ENCODE measurements at regions not wholly inside any gene's neighbourhood (a gene's known extent, or its start where the extent isn't known, plus 50 kb on each side); places are given as distances from the start of the nearest gene placed in this dataset.
"Not testable (repeated sequence)": the region's sequence is repeated elsewhere in the genome, so short reads cannot be mapped to it uniquely, and the experiment has no call there.

- DNase-seq (ENCODE audit: low read depth in 2 of 2) = no peak
These were observed 135.7 kb upstream of the HS3ST2 start for GRCh38 chr16:22678311-22678710.

DNA sequence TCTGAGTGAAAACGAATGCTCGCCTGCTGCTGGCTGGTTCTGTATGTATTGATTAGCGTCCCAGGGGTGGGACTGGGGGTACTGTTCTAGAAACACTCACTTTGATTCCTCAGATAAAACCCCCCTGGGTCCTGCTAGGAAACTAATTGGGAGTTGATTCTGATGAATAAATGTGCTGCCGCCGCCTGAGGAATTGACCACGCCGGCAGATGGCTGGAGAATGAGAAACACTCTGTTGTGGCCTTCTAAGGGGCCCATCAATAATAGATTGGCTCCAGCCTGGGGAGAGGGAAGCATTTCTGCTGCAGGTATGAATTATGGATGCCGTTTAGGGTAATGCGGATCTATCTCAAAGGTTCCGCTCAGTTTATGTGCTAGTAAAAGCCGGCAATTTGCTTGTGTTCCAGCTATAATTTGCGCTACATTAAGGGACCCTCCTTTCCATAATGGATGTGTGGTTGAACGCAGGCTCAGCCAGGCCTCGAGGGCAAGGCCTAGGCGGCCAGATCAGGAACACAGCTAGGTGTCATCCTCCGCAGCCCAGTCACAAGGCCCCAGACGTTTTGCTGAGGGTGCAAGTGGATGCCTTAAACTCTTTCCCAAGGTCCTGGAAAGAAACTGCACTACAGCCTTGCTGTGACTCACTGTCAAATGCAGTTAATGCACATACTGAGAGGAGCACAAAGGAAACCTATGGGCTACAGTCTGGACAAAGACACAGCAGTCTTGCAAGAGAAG lies 132.2 kb upstream of the HS3ST2 start:
- no peak for DNase-seq (ENCODE audit: low read depth in 2 of 2)

GRCh38 chr16:22683258-22683657 lies 130.7 kb upstream of the HS3ST2 start:
- no peak for DNase-seq (ENCODE audit: low read depth in 2 of 2)

DNA sequence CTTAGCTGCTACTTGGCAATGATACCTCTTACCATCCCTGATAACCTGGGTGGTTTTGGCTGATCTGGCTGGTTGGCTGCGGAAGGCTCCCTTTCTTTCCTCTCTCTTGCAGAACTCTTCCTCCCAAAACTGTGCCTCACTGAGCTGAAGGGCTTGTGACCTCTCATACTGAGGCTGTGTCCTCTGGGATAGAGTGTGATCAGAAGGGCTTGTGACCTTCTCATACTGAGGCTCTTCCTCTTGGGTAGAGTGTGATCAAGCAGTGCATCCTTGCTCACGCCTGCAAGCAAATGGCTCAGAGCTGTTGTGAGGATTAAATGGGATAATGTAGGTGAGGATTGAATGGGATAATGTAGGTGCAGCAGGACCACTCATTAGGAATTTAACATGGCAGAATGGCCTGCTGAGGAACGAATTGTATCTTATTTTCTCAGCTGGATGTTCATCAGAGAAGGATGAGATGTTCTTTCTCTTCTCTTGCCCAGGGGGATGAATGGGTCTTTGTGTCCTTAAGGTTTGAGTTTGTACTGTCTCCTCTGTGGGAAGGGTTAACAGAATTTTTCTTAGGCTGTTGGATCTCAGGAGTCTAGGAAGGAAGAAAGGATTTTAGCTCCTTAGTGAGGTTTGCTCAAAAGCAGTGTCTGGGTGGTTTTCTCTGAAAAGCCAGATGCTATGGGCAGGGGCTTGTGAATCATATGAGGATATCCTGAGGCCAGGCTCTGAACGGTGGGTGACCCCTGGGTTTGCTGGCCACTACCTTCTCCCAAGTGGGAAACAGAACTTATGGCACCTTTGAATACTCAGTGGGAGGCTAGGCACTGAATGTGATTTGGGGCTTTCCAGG lies 130.0 kb upstream of the HS3ST2 start:
- no peak for DNase-seq (ENCODE audit: low read depth in 2 of 2)

- no peak for DNase-seq (ENCODE audit: low read depth in 2 of 2)
These were observed 129.1 kb upstream of the HS3ST2 start for GRCh38 chr16:22684574-22685458.

DNA sequence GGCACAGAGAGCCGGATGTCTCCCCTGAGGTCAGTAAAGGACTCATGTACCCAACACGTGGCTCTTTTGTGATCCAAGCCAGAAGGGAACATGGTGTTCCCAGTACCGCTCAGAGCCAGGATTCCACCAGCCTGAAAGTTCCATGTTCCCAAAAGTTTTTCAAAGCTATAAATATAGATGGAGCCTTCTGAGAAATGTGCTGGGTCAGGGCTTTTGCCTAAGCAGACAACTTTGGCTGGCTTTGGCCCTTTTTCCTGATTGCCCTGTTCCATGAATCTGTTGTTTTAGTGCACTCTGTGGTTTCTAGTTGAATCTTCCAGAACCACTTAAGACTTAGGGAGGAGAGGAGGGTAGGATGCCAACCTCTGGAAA lies 128.5 kb upstream of the HS3ST2 start:
- DNase-seq (ENCODE audit: low read depth in 2 of 2) = no peak

- DNase-seq (ENCODE audit: low read depth in 2 of 2) = no peak
These were observed 126.9 kb upstream of the HS3ST2 start for GRCh38 chr16:22687031-22687530.

DNA sequence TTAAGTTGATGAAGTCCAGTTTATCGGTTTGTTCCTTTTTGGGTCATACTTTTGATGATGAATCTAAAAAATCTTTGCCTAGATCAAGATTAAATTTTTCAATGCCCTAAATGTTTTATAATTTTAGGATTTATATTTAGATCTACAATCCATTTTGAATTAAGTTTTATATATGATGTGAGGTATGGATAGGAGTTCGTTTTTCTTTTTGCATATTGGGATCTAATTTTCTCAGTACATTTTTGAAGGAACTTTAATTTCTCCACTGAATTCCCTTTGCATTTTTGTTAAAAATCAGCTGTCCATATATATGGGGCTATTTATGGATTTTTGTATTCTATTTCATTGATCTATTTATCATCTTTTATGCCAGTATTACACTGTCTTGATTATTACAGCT lies 125.5 kb upstream of the HS3ST2 start:
- no peak for DNase-seq (ENCODE audit: low read depth in 2 of 2)

DNA sequence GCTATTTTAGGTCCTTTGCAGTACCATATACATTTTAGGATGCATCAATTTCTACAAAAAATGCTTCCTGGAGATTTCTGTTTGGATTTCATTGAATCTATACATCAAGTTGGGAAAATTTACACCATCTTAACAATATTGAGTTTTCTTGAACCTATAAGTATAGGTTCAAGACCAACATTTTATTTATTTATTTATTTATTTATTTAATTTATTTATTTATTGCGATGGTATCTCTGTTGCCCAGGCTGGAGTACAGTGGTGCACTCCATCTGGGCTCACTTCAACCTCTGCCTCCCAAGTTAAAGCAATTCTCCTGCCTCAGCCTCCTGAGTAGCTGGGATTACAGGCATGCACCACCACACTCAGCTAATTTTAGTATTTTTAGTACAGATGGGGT lies 125.0 kb upstream of the HS3ST2 start:
- no peak for DNase-seq (ENCODE audit: low read depth in 2 of 2)

- no peak for DNase-seq (ENCODE audit: low read depth in 2 of 2)
These were observed 122.6 kb upstream of the HS3ST2 start for GRCh38 chr16:22691335-22691734.

DNA sequence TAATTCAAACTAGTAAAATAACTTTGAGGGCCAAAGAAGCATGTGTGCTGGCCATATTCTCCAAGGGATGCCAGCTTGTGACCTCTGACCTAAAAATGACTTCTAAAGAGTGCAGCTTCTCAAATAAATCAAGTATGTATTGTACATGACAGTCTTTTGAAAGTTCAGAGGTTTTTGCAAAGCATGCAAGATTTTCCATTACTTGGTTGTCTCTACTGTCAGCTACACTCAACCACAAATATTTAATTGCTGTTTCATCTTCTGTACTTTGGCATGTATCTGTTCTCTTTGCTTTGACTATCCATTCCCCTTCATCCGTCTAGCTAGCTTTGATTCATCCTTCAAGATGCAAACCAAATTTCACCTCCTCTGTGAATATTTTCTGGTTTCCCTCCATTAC lies 121.9 kb upstream of the HS3ST2 start:
- DNase-seq (ENCODE audit: low read depth in 2 of 2) = no peak

- DNase-seq (ENCODE audit: low read depth in 2 of 2) = no peak
These were observed 120.9 kb upstream of the HS3ST2 start for GRCh38 chr16:22692916-22693637.

DNA sequence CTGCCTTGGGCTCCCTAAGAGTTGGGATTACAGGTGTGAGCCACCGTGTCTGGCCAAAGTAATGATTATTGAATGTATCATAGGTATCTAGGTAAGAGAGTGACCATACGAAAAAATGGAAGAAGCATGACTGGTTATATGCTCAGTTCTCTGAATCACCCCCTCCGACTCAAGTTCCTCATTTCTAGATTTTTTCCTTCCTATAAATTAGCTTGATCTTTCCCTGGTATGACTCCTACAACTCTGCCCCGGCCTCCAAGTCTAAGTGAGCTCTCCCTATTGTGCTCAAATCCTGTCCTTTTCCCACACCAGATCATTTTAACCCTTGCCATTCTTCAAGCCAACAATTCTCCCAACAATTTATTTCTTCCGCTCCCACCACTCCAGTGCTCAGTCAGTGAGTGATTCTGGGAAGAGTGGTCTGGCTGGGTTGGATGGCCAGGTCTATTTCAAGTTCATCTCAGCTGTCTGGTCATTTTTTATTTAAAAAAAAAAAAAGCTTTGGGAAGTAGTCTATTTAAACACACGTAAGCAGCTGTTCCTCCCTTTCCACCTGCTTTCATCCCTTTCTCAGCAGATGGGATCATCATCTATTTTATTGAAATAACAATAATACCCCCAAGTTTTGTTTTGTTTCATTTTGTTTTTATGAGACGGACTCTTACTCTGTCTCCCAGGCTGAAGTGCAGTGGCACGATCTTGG lies 120.2 kb upstream of the HS3ST2 start:
- no peak for DNase-seq (ENCODE audit: low read depth in 2 of 2)

DNA sequence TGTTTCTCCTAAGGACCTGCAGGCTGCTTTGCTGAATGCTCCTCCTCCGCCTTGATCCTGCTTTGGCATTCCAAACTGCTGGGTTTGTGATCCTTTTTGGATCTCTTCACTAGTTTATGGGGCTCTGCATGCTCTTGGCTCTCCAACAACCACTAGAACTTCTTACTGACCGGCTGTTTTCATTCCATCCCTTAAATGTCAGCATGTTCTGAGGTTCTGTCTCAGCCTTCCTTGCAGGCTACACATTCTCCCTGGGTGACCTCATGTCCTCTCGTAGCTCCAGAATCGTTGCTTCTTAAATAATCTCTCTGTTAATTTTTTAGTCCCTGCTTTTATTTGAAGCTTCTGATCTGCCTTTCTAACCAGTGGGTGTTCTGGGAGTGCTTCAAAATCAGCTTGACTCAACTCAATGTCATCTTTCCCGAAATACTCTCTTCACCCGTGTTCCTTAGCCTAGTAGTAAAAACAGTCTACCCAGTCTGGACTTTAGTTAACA lies 119.0 kb upstream of the HS3ST2 start:
- no peak for DNase-seq (ENCODE audit: low read depth in 2 of 2)

DNA sequence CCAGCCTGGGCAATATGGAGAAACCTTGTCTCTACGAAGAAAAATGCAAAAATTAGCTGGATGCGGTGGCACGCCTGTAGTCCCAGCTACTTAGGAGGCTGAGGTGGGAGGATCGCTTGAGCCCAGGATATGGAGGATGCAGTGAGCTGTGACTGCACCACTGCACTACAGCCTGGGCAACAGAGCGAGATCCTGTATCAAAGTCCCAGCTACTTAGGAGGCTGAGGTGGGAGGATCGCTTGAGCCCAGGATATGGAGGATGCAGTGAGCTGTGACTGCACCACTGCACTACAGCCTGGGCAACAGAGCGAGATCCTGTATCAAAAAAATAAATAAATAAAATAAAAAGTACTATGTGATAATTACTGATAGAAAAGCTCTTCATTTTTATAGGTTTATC lies 118.2 kb upstream of the HS3ST2 start:
- not testable (repeated sequence) for DNase-seq (ENCODE audit: low read depth in 2 of 2)

GRCh38 chr16:22699356-22699755 lies 114.6 kb upstream of the HS3ST2 start:
- no peak for DNase-seq (ENCODE audit: low read depth in 2 of 2)

GRCh38 chr16:22705799-22706198 lies 108.2 kb upstream of the HS3ST2 start:
- no peak for DNase-seq (ENCODE audit: low read depth in 2 of 2)

GRCh38 chr16:22710326-22710725 lies 103.6 kb upstream of the HS3ST2 start:
- DNase-seq (ENCODE audit: low read depth in 2 of 2) = no peak

- DNase-seq (ENCODE audit: low read depth in 2 of 2) = no peak
These were observed 102.1 kb upstream of the HS3ST2 start for GRCh38 chr16:22711847-22712246.

GRCh38 chr16:22712471-22712870 lies 101.5 kb upstream of the HS3ST2 start:
- DNase-seq (ENCODE audit: low read depth in 2 of 2) = no peak

- not testable (repeated sequence) for DNase-seq (ENCODE audit: low read depth in 2 of 2)
These were observed 95.4 kb upstream of the HS3ST2 start for GRCh38 chr16:22718598-22718997.
